Retinal pigment epithelial cell (primary cell): ENCODE measurements at regions not wholly inside any gene's neighbourhood (a gene's known extent, or its start where the extent isn't known, plus 50 kb on each side); places are given as distances from the start of the nearest gene placed in this dataset.

Experiments used
- DNase-seq: peaks from one replicate; pipeline ENCODE4 v3.0.0-alpha.2; 2010; ENCODE audit warnings: low read depth
- H3K4me3 ChIP-seq: 2 replicates; pipeline ENCODE4 v1.5.1; 2011; ENCODE audit warnings: mild to moderate bottlenecking, low read length, control low read depth, moderate library complexity
- TF ChIP-seq, protein P1 (sequence below): conservative IDR thresholded peaks from 2 replicates; pipeline ENCODE4 v1.5.1; 2011; ENCODE audit warnings: low read depth, low read length, control low read depth, inconsistent platforms

DNA sequence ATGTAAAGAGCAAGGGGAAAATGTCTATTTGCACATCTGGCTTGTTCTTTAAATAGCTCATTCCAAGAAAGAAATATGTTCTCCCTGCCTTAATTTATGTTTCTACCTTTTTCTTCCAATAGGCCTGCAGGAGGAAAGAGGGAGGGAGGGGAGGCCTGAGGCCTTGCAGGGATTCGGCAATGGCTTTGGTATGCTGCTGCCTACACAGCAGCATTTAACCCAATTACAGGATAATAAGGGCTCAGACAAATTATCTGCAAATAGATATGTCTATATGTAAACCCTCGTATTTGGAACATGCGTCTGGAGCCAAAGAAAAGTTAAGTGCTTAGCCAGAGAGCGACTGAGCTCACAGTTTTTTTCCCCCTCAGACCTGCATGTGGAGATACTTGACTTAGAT lies 277.2 kb downstream of the CDC5L start:
- TF ChIP-seq, protein P1, sequence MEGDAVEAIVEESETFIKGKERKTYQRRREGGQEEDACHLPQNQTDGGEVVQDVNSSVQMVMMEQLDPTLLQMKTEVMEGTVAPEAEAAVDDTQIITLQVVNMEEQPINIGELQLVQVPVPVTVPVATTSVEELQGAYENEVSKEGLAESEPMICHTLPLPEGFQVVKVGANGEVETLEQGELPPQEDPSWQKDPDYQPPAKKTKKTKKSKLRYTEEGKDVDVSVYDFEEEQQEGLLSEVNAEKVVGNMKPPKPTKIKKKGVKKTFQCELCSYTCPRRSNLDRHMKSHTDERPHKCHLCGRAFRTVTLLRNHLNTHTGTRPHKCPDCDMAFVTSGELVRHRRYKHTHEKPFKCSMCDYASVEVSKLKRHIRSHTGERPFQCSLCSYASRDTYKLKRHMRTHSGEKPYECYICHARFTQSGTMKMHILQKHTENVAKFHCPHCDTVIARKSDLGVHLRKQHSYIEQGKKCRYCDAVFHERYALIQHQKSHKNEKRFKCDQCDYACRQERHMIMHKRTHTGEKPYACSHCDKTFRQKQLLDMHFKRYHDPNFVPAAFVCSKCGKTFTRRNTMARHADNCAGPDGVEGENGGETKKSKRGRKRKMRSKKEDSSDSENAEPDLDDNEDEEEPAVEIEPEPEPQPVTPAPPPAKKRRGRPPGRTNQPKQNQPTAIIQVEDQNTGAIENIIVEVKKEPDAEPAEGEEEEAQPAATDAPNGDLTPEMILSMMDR = no peak
- H3K4me3 ChIP-seq = no peak overlapping the region
- DNase-seq = peak; percentile 75

DNA sequence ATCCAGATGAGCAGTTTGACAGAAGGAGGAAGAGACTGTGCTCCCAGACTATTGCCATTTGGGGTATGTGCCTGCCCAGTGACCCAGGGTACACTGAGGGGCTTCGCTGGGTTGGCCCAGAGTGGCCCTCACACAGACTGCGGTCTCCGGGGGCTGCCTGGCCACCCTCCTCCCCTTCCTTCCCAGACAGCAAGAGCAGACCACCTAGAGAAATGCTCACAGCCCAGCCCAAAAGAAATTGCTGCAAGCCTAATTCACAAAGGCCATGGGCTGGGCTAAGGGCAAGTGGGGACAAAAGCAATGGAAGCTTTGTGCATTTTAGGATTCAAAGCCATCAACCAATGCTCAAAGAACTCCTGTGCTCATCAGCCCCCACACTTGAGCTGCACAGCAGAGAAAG lies 277.6 kb downstream of the CDC5L start:
- H3K4me3 ChIP-seq = no peak overlapping the region
- TF ChIP-seq, protein P1 = no peak
- no peak for DNase-seq

DNA sequence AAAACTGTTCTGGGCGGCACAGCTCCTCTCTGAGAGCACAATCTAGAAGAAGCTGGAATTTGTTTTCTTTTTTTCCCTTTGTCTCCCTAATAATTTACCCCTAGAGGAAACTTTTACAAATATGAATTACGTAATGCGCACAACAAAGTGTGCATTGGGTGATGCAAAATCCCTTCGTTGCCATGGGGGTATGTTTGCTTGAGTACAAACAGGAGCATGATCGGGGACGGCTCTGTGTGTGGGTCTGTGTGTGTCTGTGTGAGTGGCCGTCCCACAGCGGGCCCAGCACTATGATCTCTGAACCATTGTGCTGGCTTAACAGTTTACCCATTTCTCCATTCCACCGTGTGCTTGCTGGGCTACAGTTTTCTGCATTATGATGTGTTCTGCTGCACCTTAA lies 278.2 kb downstream of the CDC5L start:
- no peak overlapping the region for H3K4me3 ChIP-seq
- no peak for DNase-seq
- TF ChIP-seq, protein P1 = no peak

DNA sequence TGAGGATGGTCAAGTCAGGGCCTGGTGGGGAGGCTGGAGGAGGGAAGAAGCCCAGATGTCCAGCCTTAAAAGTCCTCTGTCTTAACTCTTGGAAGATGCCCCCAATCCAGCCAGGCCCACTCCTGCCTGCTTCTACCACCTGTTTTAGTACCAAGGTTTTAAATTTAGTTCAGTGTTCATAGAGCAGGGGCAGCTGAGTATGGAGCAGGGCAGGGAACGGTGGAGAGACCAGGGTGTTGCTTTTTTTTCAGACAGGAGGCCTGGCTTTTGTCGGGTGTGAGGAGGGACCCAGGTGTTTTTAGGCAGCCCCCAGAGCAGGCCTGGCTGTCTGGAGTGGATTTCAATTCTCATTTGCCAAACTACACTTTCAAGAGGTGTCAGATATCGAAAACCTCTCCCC lies 278.8 kb downstream of the CDC5L start:
- TF ChIP-seq, protein P1 = no peak
- H3K4me3 ChIP-seq = no peak overlapping the region
- no peak for DNase-seq

DNA sequence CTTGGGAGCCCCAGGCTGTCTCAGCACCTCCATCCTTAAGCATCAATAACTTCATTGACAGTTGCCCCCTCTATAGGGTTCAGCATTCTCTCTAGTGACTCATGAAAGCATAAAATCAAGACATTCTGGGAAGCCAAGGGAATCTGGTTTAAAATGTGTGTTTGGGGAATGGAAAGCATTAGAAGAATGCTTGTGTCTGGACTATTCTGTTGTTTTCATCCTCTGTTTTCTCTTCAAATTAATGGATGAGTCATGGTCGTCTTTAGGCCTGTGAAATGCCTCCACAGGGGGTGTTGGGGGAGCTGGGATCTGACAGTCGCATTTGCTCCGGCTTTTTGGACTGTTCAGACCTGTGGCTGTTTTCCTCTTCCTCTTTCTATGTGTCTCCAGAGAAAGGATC lies 279.7 kb downstream of the CDC5L start:
- TF ChIP-seq, protein P1 = no peak
- DNase-seq = peak; percentile 67
- H3K4me3 ChIP-seq = no peak overlapping the region

DNA sequence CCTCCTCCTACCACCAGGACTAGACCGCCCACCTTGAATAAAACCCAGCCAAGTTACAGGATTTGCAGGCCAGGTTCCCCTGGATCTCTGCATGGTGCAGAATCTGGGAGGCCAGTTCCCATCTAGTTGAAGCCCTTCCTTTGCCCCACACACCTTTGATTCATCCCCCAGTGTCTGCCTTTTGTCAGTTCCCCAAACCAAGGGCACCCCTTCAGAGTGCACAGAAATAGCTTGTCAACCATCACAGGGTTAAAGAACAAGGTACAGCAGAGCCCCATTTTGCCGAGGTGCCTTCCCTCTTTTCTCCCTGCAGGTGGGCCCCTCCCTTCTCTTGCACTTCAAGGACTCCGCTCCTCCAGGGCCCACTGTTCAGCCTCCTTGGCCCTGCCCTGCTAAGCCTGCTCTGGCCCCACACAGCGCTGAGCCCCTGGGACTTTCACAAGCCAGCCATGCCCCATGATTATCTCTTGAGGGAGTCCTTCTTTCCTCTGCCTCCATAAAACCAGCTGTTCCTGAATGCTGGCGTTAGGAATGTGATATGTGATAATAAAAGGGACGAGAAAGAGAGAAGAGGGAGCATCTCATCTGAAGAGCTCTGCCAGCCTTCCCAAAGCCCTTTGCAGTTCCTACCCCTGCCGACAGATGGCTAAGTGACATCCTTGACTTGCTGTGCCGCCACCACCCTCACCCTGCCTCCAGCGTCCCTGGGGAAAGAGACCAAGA lies 280.3 kb downstream of the CDC5L start:
- no peak overlapping the region for H3K4me3 ChIP-seq
- TF ChIP-seq, protein P1 = peak; percentile 65
- DNase-seq = no peak

DNA sequence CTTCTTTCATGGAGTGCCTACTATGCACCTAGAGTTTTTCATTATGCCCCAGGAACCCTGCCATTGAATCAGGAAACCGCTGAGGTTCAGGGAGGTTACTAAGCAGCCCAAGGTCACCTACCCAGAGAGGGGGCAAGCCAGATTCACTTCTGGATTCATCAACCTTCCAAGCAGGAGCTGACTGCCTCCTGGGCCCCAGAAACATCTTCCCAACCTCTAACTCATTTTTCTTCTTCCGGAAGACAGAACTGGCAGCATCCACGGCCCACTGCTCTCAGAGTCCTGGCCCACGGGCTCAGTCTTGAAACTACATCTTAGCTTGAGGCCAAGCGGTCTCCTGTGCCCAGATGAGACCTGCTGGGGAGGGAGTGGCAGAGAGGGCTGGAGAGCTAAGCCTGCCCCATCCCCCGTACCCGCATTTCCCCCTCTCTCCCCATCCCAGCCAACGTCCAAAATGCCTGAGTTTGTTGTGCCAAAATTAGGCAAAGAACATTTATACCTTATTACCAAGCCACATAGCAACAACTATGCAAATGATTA lies 281.0 kb downstream of the CDC5L start:
- TF ChIP-seq, protein P1 = no peak
- DNase-seq = no peak
- H3K4me3 ChIP-seq = no peak overlapping the region
